SK-N-MC (cell line): ENCODE measurements at regions not wholly inside any gene's neighbourhood (a gene's known extent, or its start where the extent isn't known, plus 50 kb on each side); places are given as distances from the start of the nearest gene placed in this dataset.

Source experiments
- EZH2 ChIP-seq: fragments of 200-600 bp; sonication (generic); IDR thresholded peaks from one replicate; pipeline ENCODE4 v1.6.1; 2017; ENCODE audit warnings: antibody characterized with exemption
- POLR2AphosphoS5 ChIP-seq: IDR thresholded peaks from 2 replicates; pipeline ENCODE4 v1.6.1; 2012; ENCODE audit warnings: mild to moderate bottlenecking, low read depth, low read length, borderline replicate concordance

DNA sequence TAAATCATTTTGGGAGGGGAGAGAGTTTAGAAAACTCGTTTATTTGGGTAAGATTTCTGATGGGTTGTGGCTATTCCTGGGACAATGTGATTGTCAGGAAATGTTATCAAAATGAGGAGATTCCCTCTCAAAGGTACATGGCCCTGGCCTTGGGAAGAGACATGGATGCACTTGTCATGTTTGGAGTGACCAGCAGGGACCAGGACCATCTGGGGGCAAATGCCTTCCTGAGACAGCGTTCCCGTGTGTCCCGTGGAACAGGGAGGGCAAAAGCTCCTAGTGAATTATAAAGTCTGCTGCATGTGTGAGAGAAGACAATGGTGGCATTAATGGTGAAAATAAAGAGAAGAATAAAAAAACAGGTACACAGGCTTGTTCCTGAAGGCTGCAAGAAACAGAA lies 317.3 kb downstream of the ZNF536 start:
- TF ChIP-seq EZH2 (no peak), POLR2AphosphoS5 (no peak)
